ENCODE measurements at regions not wholly inside any gene's neighbourhood (a gene's known extent, or its start where the extent isn't known, plus 50 kb on each side); places are given as distances from the start of the nearest gene placed in this dataset.

GRCh38 chr1:163824490-163824889, 502.7 kb downstream of the NUF2 start:
- DNase-seq = no peak

GRCh38 chr1:163826500-163826899, 504.7 kb downstream of the NUF2 start:
- no peak for DNase-seq

- no peak for DNase-seq
Measured at GRCh38 chr1:163834778-163835177, 513.0 kb downstream of the NUF2 start.

GRCh38 chr1:163836481-163836880, 514.7 kb downstream of the NUF2 start:
- no peak for DNase-seq

GRCh38 chr1:163837206-163837605, 515.5 kb downstream of the NUF2 start:
- DNase-seq = no peak

- no peak for DNase-seq
Measured at GRCh38 chr1:163842571-163842970, 520.8 kb downstream of the NUF2 start.

- DNase-seq = no peak
Measured at GRCh38 chr1:163844459-163844858, 522.7 kb downstream of the NUF2 start.

GRCh38 chr1:163845279-163845678, 523.5 kb downstream of the NUF2 start:
- peak; percentile 87 for DNase-seq

- DNase-seq = no peak
Measured at GRCh38 chr1:163863731-163864130, 542.0 kb downstream of the NUF2 start.

GRCh38 chr1:163864207-163864606, 542.5 kb downstream of the NUF2 start:
- DNase-seq = no peak

- no peak for DNase-seq
Measured at GRCh38 chr1:163866564-163866963, 544.8 kb downstream of the NUF2 start.

GRCh38 chr1:163870666-163871065, 548.9 kb downstream of the NUF2 start:
- no peak for DNase-seq

- no peak for DNase-seq
Measured at GRCh38 chr1:163872067-163872466, 550.3 kb downstream of the NUF2 start.

GRCh38 chr1:163874070-163874469, 552.3 kb downstream of the NUF2 start:
- no peak for DNase-seq

- DNase-seq = no peak
Measured at GRCh38 chr1:163875200-163875926, 553.6 kb downstream of the NUF2 start.

GRCh38 chr1:163875927-163876320, 554.2 kb downstream of the NUF2 start:
- DNase-seq = no peak

- no peak for DNase-seq
Measured at GRCh38 chr1:163876546-163876945, 554.8 kb downstream of the NUF2 start.

GRCh38 chr1:163877016-163877415, 555.3 kb downstream of the NUF2 start:
- DNase-seq = no peak

- DNase-seq = no peak
Measured at GRCh38 chr1:163885510-163885909, 563.8 kb downstream of the NUF2 start.

GRCh38 chr1:163896001-163896400, 574.2 kb downstream of the NUF2 start:
- no peak for DNase-seq

GRCh38 chr1:163897412-163898155, 575.8 kb downstream of the NUF2 start:
- DNase-seq = no peak

GRCh38 chr1:163906283-163906682, 584.5 kb downstream of the NUF2 start:
- no peak for DNase-seq

GRCh38 chr1:163912170-163912884, 590.6 kb downstream of the NUF2 start:
- DNase-seq = no peak

All from NCI-H2227 treated with DMSO at 0.1 percent for 48 hours (cell line).